Activated T-cell treated with anti-CD3 and anti-CD28 coated beads, Interleukin-2, amount 50 U/mL, for 48 hours (primary cell): ENCODE measurements at regions not wholly inside any gene's neighbourhood (a gene's known extent, or its start where the extent isn't known, plus 50 kb on each side); places are given as distances from the start of the nearest gene placed in this dataset.

Experiments used
- DNase-seq, 2 experiments: peaks; one replicate each; pipeline ENCODE4 v3.0.0-alpha.2; 2020

GRCh38 chr15:66615846-66616245, 50.0 kb upstream of the LCTL start:
- DNase-seq, result no peak

GRCh38 chr15:66617137-66618090, 51.6 kb upstream of the LCTL start:
- DNase-seq, result no peak

- peak; percentile 61 to 68 for DNase-seq
Observed at GRCh38 chr15:66619152-66619903, 53.5 kb upstream of the LCTL start.

- no peak for DNase-seq
Observed at GRCh38 chr15:66620341-66620740, 54.5 kb upstream of the LCTL start.

GRCh38 chr15:66620744-66621344, 55.0 kb upstream of the LCTL start:
- DNase-seq, result no peak

- no peak for DNase-seq
Observed at GRCh38 chr15:66621491-66622467, 56.0 kb upstream of the LCTL start.

GRCh38 chr15:66622591-66623022, 56.8 kb upstream of the LCTL start:
- no peak for DNase-seq

GRCh38 chr15:66623801-66624453, 58.1 kb upstream of the LCTL start:
- DNase-seq, result no peak

GRCh38 chr15:66625531-66625930, 59.7 kb upstream of the LCTL start:
- DNase-seq, result no peak

GRCh38 chr15:66625974-66626373, 60.2 kb upstream of the LCTL start:
- no peak for DNase-seq

- no peak for DNase-seq
Observed at GRCh38 chr15:66628976-66629723, 63.4 kb upstream of the LCTL start.

- no peak for DNase-seq
Observed at GRCh38 chr15:66629817-66630576, 64.2 kb upstream of the LCTL start.

GRCh38 chr15:66630801-66631351, 65.1 kb upstream of the LCTL start:
- no peak for DNase-seq

GRCh38 chr15:66631616-66632263, 65.9 kb upstream of the LCTL start:
- DNase-seq, result no peak

GRCh38 chr15:66633041-66633937, 67.5 kb upstream of the LCTL start:
- no peak for DNase-seq

GRCh38 chr15:66633938-66634250, 68.1 kb upstream of the LCTL start:
- DNase-seq, result no peak

- no peak for DNase-seq
Observed at GRCh38 chr15:66634540-66634939, 67.5 kb upstream of the SMAD6 start.

GRCh38 chr15:66635006-66635405, 67.0 kb upstream of the SMAD6 start:
- no peak for DNase-seq
